NT2/D1 (cell line): ENCODE measurements at regions not wholly inside any gene's neighbourhood (a gene's known extent, or its start where the extent isn't known, plus 50 kb on each side); places are given as distances from the start of the nearest gene placed in this dataset.

Experiments
- SUZ12 ChIP-seq: IDR thresholded peaks from 2 replicates; pipeline ENCODE4 v1.6.1; 2011; ENCODE audit not compliant: insufficient read length, insufficient read depth; ENCODE audit errors: extremely low read depth
- YY1 ChIP-seq: IDR thresholded peaks from 2 replicates; pipeline ENCODE4 v1.6.1; 2011; ENCODE audit not compliant: insufficient read length, insufficient read depth
- ZNF274 ChIP-seq: IDR thresholded peaks from 2 replicates; pipeline ENCODE4 v1.6.1; 2011; ENCODE audit warnings: mild to moderate bottlenecking, low read depth, low read length

GRCh38 chr5:158419186-158419585 is 560.2 kb upstream of the CLINT1 start:
- TF ChIP-seq YY1 = no peak
- no peak for TF ChIP-seq ZNF274
- no peak for TF ChIP-seq SUZ12
